SK-N-SH treated with all-trans-retinoic acid at 6 μM for 48 hours (cell line): ENCODE measurements at regions not wholly inside any gene's neighbourhood (a gene's known extent, or its start where the extent isn't known, plus 50 kb on each side); places are given as distances from the start of the nearest gene placed in this dataset.

Source experiments
- ATAC-seq: fragments of 200-7000 bp; cut with Tn5 transposase; 3 replicates; pipeline ENCODE4 v1.9.1; 2020; ENCODE audit warnings: mild to moderate bottlenecking, moderate library complexity
- RARB ChIP-seq: fragments of 250-450 bp; sonication (Bioruptor Pico); IDR thresholded peaks from 2 replicates; pipeline ENCODE4 v1.8.0; 2021; ENCODE audit warnings: mild to moderate bottlenecking, moderate library complexity
- ZNF565 ChIP-seq: fragments of 450-650 bp; formaldehyde crosslinking; conservative IDR thresholded peaks from 2 replicates; pipeline ENCODE4 v1.5.0; 2020; ENCODE audit warnings: low read depth, mild to moderate bottlenecking, moderate library complexity

DNA sequence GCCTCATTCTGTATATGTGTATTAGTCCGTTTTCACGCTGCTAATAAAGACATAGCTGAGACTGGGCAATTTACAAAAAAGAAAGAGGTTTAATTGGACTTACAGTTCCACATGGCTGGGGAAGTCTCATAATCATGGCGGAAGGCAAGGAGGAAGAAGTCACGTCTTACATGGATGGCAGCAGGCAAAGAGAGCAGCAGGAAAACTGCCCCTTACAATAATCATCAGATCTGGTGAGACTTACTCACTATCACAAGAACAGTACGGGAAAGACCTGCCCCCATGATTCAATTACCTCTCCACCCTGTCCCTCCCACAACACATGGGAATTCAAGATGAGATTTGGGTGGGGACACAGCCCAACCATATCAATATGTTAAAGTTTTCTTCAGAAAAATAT lies 49.8 kb upstream of the GPBP1 start:
- no peak for ATAC-seq
- no peak for TF ChIP-seq ZNF565 (CRISPR knock-in tag)
- no peak for TF ChIP-seq RARB (CRISPR knock-in tag)
